ENCODE measurements at regions not wholly inside any gene's neighbourhood (a gene's known extent, or its start where the extent isn't known, plus 50 kb on each side); places are given as distances from the start of the nearest gene placed in this dataset.

- no peak for TF ChIP-seq SMC3 (IDR thresholded peaks at IDR 0.05; ENCODE audit: low read depth, low read length)
Observed at GRCh38 chr4:44927399-44928380, 201.3 kb upstream of the GNPDA2 start (continued).

- Histone ChIP-seq H2BK20ac (ENCODE audit: low read depth, low read length) (no peak overlapping the region), H3K14ac (replicated peaks; ENCODE audit: low read depth, low read length) (no peak overlapping the region), H2AFZ (replicated peaks; ENCODE audit: low read length, poor library complexity) (no peak overlapping the region), H4K8ac (ENCODE audit: low read depth in 2 of 2, low read length in 2 of 2) (no peak overlapping the region), H4K5ac (ENCODE audit: low read depth, low read length) (no peak overlapping the region), H3K79me1 (ENCODE audit: low read depth in 1 of 2, low read length in 2 of 2) (no peaks in the 10 kb centered on the region), H3K9ac (ENCODE audit: low read depth, low read length) (no peak overlapping the region), H3K27ac (ENCODE audit: insufficient read depth, low read length) (no peak overlapping the region), H3K18ac (ENCODE audit: low read depth, low read length) (no peak overlapping the region), H2AK9ac (replicated peaks; ENCODE audit: low read depth, low read length, poor library complexity) (no peak overlapping the region), H3K9me3 (ENCODE audit: control insufficient read depth, insufficient read depth, low read length) (0 out of 2 replicates have a peak, but pooled peaks cover 2% of the 10 kb centered on the region), H3K23ac (ENCODE audit: low read depth, low read length) (no peak overlapping the region), H2AK5ac (ENCODE audit: low read depth, low read length) (no peak overlapping the region), H2BK5ac (ENCODE audit: low read depth, low read length, poor library complexity, severe bottlenecking) (no peak overlapping the region), H3K36me3 (ENCODE audit: control insufficient read depth, insufficient read depth, low read length) (no peaks in the 10 kb centered on the region), H3K9me1 (ENCODE audit: insufficient read depth, low read length) (no peaks in the 10 kb centered on the region), H4K20me1 (ENCODE audit: insufficient read depth, low read length) (no peaks in the 10 kb centered on the region), H3K4me3 (ENCODE audit: insufficient read depth, low read depth, low read length) (no peak overlapping the region), H4K91ac (ENCODE audit: insufficient read depth, low read depth, low read length) (no peak overlapping the region), H3K4me2 (ENCODE audit: low read depth, low read length) (no peak overlapping the region), H3K4me1 (ENCODE audit: control insufficient read depth, insufficient read depth, low read length) (no peaks in the 10 kb centered on the region), H3K27me3 (ENCODE audit: control insufficient read depth, insufficient read depth, low read length) (no peaks in the 10 kb centered on the region), H3K4ac (ENCODE audit: low read depth, low read length) (no peak overlapping the region), H2BK120ac (ENCODE audit: low read depth, low read length) (no peak overlapping the region), H3K56ac (ENCODE audit: extremely low read depth, insufficient read depth, low read length) (no peak overlapping the region), H2BK15ac (ENCODE audit: low read depth, low read length) (no peak overlapping the region)
- dilution Hi-C loops (cut with HindIII; ENCODE audit: low sequenced_read_pairs, unreplicated experiment) (no loop called here), in situ Hi-C loops (cut with MboI; ENCODE audit: low sequenced_read_pairs) (no loop called here), intact Hi-C loops (cut with micrococcal nuclease) (no loop called here)
- no peak for DNase-seq
- CTCF ChIA-PET = no interaction called here
- BruUV-seq (replicated peaks) = no TSS peak
- ATAC-seq (ENCODE audit: low read depth) = no peak
- no CpG with 5 or more reads among the region's 3 CpGs for WGBS, 2 experiments (ENCODE audit: extremely low coverage in 2 of 2, insufficient read length in 1 of 2)
- POLR2A ChIA-PET (ENCODE audit: unreplicated experiment) = no interaction called here
- TF ChIP-seq CEBPB (IDR thresholded peaks at IDR 0.05; ENCODE audit: low read depth, low read length) = no peak
- no peak for TF ChIP-seq BHLHE40 (IDR thresholded peaks at IDR 0.05; ENCODE audit: low read depth, low read length)
- no peak for TF ChIP-seq USF2 (IDR thresholded peaks at IDR 0.05; ENCODE audit: low read depth, low read length)
- TF ChIP-seq SMC3 (IDR thresholded peaks at IDR 0.05; ENCODE audit: low read depth, low read length) = no peak
- TF ChIP-seq, protein P1, sequence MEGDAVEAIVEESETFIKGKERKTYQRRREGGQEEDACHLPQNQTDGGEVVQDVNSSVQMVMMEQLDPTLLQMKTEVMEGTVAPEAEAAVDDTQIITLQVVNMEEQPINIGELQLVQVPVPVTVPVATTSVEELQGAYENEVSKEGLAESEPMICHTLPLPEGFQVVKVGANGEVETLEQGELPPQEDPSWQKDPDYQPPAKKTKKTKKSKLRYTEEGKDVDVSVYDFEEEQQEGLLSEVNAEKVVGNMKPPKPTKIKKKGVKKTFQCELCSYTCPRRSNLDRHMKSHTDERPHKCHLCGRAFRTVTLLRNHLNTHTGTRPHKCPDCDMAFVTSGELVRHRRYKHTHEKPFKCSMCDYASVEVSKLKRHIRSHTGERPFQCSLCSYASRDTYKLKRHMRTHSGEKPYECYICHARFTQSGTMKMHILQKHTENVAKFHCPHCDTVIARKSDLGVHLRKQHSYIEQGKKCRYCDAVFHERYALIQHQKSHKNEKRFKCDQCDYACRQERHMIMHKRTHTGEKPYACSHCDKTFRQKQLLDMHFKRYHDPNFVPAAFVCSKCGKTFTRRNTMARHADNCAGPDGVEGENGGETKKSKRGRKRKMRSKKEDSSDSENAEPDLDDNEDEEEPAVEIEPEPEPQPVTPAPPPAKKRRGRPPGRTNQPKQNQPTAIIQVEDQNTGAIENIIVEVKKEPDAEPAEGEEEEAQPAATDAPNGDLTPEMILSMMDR (conservative IDR thresholded peaks at IDR 0.05; ENCODE audit: low read depth, low read length) = no peak
- no peak for TF ChIP-seq MAFK (IDR thresholded peaks at IDR 0.05; ENCODE audit: low read depth, low read length)
- TF ChIP-seq FOS (IDR thresholded peaks at IDR 0.05; ENCODE audit: low read depth, low read length) = no peak
- TF ChIP-seq CHD1 (IDR thresholded peaks at IDR 0.05; ENCODE audit: low read depth, low read length) = no peak
- no peak for TF ChIP-seq MXI1 (IDR thresholded peaks at IDR 0.05; ENCODE audit: borderline replicate concordance, low read depth, low read length)
- TF ChIP-seq RAD21 (IDR thresholded peaks at IDR 0.05; ENCODE audit: low read length) = no peak
- TF ChIP-seq POLR2A (IDR thresholded peaks at IDR 0.05; ENCODE audit: low read depth, low read length) = no peak
- TF ChIP-seq RFX5 (IDR thresholded peaks at IDR 0.05; ENCODE audit: low read depth, low read length) = no peak
- no peak for TF ChIP-seq MAZ (IDR thresholded peaks at IDR 0.05; ENCODE audit: borderline replicate concordance, low read depth, low read length)
- TF ChIP-seq NFE2L2 (IDR thresholded peaks at IDR 0.05; ENCODE audit: low read depth, low read length) = no peak
- TF ChIP-seq RCOR1 (IDR thresholded peaks at IDR 0.05; ENCODE audit: insufficient replicate concordance, low read length) = no peak
Observed at GRCh38 chr4:44916411-44916810, 190.1 kb upstream of the GNPDA2 start.

Measured in IMR-90 (cell line).